ENCODE measurements at regions not wholly inside any gene's neighbourhood (a gene's known extent, or its start where the extent isn't known, plus 50 kb on each side); places are given as distances from the start of the nearest gene placed in this dataset.

DNA sequence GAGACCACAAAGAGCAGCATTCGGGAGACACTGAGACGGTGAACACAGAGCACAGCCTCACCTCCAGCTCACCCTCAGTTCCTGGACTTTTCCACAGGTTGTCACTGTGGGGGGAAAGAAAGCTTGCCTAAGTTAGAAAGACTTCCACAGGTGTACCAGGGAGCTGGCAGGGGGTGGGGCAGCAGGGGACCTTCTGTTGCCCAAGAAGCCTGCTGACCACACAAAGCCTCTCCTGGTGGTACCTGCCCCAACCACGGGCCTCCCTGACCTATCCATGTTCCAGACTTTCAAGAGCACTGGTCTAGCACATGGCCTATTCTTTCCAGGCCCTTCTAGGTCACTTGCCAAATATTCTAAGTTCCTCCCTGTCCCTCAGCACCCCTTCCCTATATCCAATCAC lies 550.8 kb downstream of the BNC2 start:
- TF ChIP-seq EZH2 (IDR thresholded peaks at IDR 0.05; ENCODE audit: low read length) = no peak
- TF ChIP-seq CTCF (optimal IDR thresholded peaks at IDR 0.05 in 1 of 3, IDR thresholded peaks at IDR 0.05 in 1 of 3, conservative IDR thresholded peaks at IDR 0.05 in 1 of 3; ENCODE audit: extremely low read depth in 1 of 3, insufficient read depth in 2 of 3, low read length in 3 of 3) = no peak
